ENCODE measurements at regions not wholly inside any gene's neighbourhood (a gene's known extent, or its start where the extent isn't known, plus 50 kb on each side); places are given as distances from the start of the nearest gene placed in this dataset.
A peak's percentile ranks its signal among the peaks of the same experiment; 100 is the strongest.

DNA sequence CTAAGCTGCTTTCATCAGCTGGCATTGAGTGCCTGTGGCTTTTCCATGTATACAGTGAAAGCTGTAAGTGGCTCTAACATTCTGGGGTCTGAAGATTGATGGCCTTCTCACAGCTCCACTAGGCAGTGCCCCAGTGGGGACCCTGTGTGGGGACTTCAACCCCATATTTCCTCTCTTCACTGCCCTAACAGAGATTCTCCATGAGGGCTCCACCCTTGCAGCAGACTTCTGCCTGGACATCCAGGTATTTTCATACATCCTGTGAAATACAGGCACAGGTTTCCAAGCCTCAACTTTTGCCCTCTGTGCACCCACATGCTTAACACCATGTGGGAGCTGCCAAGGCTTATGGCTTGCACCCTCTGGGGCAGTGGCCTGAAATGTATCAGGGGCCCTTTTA, 188.2 kb upstream of the SYT4 start:
- no peak for ATAC-seq (ENCODE audit: poor library complexity)
- intact Hi-C loops (cut with DNase I) = no loop called here

DNA sequence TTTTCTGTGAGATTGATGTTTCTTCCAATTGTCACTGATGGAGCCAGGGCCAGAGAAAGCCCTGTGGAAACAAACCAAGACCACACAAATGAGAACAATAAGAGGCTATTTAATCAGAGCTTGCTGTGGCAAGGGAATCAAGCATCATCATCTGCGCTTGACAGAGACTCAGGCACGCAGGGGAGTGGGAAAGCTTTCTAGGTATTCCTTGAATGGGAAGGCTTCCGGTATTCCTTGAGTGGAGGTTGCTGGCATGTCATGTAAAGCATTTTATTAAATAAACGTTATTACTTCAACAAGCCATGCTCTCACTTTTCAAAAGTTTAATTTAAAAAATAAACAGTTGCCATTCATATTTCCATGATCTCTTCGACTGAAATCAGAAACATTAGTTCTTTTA, 194.6 kb upstream of the SYT4 start:
- ATAC-seq (ENCODE audit: poor library complexity) (no peak), DNase-seq (no peak)
- intact Hi-C loops (cut with DNase I) = no loop called here

More for the DNA sequence above, 188.2 kb upstream of the SYT4 start:
- DNase-seq = no peak

DNA sequence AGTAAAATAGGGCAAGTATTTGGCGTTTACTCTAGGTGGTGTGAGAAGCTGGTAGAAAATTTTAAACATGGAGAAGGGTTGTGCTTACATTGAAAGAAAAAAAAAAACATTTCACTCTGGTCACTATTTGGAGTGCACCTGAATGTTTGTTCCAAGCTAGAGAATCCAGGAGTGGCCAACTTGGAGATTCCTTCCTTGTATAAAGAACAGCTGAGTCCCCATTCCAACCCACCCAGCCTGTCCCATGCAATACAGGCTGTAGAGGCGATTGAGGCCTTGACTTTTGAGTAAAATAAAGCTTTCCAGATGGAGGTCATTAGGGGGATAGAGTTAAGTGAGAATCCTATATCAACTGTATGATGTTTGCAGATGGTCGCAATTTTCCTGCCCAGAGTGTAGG, 203.8 kb upstream of the SYT4 start:
- no peak for ATAC-seq (ENCODE audit: poor library complexity)
- intact Hi-C loops (cut with DNase I) = no loop called here

DNA sequence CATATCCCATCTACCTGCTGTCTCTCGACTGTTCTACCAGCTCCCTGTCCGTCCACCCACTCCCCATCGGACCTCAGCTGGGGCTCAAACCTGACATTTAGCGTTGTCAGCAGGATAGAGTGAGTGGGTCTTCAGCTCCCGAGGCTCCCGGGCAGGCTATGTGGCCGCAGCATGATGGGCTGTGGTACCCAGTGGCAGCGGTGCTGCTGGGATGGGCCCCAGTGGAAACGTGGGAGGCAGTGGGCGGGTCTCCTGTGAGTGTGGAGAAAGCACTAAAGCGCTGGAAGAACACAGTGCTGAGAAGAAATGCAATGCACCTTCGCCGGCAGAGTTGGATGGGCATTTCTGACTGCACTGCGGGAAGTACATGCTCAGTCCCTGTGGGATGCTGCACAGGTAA, 204.8 kb upstream of the SYT4 start:
- ATAC-seq (ENCODE audit: poor library complexity) (no peak), DNase-seq (no peak)
- intact Hi-C loops (cut with DNase I) = no loop called here

More for the DNA sequence above, 203.8 kb upstream of the SYT4 start:
- DNase-seq = no peak

DNA sequence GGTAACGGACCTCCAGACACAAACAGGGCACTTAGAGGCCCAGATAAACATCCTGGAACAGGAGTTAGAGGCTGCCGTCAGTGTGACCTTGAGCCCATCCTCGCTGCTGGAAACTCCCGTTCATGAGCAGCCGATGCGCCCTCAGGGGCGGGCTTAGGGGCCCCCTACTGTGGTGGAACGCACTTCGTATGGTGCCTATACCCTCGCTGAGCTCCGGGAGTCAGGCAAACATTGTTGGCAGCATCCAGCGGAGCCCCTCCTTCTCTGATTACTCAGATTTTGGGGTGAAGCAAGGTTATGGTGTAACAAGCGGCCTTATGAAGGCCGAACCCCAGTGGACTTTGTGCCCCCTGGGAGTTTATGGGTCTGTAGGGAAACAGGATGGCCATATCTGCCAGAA, 205.3 kb upstream of the SYT4 start:
- ATAC-seq (ENCODE audit: poor library complexity) (no peak), DNase-seq (no peak)
- intact Hi-C loops (cut with DNase I) = no loop called here

DNA sequence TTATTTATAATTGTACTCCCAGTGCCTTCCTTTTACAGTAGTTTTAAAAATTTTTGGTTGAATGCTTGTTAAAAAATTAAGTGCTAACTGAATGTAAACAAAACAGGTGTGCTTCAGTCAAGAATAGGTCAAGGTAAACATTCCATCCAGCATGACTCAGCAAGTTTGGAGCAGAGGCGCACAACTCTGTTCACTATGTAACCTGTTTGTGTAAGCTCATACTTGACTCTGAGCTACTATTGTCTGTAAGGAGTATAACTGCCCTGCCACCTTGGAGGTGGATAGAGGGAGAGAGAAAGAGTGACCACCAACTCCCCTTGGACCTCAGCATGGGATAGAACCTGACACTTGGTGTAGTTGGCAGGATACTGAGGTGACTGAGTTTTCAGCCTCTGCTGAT, 207.4 kb upstream of the SYT4 start:
- no peak for ATAC-seq (ENCODE audit: poor library complexity)
- no peak for DNase-seq
- intact Hi-C loops (cut with DNase I) = no loop called here

DNA sequence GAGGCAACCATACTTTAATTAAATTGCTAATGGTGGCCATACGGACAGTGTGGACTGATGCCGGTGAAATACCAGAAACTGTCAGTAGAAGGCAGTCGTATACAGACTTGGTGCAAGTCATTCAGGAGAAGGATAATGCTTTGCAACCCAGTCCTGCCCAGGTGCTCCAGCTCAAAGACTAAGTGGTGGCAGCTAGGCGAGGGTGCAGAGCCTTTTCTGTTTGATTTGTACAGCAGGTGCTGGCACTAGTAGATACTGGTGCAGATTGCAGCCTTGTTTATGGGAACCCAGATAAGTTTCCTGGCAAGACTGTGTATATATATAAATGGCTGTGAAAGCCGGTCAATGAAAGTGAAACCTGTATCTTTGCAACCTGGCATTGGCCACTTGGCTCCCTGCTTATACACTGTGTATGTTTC, 208.3 kb upstream of the SYT4 start:
- DNase-seq (no peak), ATAC-seq (ENCODE audit: poor library complexity) (no peak)
- intact Hi-C loops (cut with DNase I) = no loop called here

DNA sequence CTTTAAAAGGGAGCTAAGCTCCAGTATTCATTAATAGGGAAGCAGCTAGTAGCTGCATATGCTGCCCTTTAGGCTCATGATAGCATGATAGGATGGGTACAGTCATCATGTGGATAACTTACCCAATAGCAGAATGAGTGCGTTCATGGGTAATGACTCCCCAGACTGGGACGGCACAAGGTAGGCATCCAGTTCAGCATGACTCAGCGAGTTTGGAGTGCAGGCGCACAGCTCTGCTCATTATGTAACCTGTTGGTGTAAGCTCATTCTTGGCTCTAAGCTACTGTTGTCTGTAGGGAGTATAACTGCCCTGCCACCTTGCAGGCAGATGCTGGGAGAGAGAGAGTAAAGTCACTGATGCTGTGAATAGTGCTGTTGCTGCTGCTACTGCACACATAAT, 209.2 kb upstream of the SYT4 start:
- no peak for ATAC-seq (ENCODE audit: poor library complexity)
- intact Hi-C loops (cut with DNase I) = no loop called here

DNA sequence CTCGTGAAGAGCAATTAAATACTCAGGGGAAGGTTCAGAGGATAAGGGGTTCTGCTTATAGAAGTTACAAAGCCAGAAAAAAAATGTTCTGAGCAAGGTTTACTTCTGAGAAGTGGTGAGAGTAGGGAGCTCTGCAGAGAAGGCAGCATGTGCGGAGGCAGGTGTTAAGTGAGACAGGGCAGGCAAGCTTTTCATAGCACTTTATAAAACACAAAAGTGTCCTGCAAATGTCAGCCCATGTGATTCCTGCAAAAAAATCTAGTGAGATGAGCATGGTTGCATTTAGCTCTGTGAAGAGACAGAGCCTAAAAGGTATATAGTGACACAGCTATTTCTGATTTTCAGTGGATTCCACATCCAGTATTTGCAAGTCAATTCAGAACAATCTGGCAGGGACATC, 223.8 kb upstream of the SYT4 start:
- ATAC-seq (ENCODE audit: poor library complexity) = no peak
- no peak for DNase-seq
- intact Hi-C loops (cut with DNase I) = no loop called here

More for the DNA sequence above, 209.2 kb upstream of the SYT4 start:
- no peak for DNase-seq

DNA sequence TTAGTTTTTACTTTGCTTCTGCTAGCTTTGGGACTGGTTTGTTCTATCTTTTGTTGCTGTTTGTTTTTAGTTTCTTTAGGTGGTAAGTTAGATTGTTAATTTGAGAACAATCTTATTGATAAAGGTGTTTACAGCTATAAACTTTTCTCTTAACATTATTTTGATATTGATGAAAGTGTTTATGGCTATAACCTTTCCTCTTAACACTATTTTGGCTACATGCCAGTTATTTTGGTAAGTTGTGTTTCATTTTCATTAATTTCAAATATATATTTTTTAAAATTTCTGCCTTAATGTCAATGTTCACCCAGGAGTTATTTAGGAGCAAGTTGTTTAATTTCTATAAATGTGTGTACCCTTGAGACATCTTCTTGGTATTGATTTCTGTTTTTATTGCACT, 229.6 kb upstream of the SYT4 start:
- intact Hi-C loops (cut with DNase I) = no loop called here
- ATAC-seq (ENCODE audit: poor library complexity) (no peak), DNase-seq (no peak)

DNA sequence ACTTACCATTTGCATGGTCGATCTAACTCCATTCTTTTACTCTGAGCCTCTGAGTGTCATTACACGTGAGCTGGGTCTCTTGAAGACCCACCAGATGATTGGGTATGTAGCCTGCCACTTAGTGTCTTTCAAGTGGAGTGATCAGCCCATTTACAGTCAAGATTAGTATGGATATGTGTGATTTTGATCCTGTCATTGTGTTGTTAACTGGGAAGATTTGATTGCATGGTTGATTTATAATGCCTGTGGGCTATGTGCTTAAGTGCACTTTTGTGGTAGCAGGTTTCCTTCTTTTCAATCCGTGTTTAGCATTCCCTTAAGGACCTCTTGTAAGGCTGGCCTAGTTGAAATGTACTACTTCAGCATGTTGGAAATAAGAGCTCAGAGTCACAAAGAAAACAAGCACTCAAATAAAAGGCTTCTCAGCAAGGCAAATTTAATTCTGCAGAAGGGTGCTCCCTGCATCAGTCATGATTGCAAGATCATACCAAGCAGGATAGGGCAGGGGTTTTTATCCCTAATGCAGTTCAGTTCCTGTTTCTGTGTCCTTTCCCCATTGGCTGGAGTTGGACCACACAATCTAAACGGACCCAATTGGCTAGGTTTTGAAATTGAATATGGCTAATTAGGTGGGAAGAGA, 230.7 kb upstream of the SYT4 start:
- DNase-seq (no peak), ATAC-seq (ENCODE audit: poor library complexity) (no peak)
- intact Hi-C loops (cut with DNase I) = no loop called here

DNA sequence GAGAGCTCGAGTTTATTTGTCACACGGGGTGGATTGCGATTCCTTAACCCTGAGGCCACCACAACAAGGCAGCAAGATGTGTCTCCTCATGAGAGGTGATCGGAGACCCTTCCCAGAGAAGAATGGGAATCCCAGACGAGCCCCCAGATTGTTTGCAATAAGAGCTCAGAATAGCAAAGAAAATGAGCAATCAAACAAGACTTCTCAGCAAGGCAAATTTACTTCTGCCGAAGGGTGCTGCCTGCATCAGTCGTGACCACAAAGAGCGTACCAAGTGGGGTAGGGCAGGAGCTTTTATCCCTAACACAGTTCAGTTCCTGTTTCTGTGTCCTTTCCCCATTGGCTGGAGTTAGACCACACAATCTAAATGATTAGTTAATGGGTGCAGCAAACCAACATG, 237.5 kb upstream of the SYT4 start:
- DNase-seq = no peak
- ATAC-seq (ENCODE audit: poor library complexity) = no peak
- intact Hi-C loops (cut with DNase I) = no loop called here

DNA sequence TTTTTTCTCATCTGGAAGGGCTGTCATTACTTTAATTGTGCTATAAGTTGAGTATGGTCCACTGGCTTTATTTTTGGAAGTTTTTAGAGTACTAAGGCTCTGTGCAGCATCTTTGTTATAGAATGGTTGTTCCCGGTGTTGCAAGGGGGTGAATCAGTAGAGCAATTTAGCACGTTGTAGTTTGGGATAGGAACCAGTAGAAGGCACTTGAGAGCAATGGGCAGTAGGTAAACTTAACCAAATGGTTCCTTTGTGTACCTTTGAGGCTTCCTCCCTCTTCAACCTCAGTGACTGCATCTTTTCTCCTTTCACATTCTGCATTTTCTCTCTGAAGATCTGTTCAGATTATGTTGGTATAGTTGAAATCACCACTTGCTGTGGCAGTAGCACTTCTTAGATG, 238.2 kb upstream of the SYT4 start:
- intact Hi-C loops (cut with DNase I) = no loop called here
- DNase-seq (no peak), ATAC-seq (ENCODE audit: poor library complexity) (no peak)

DNA sequence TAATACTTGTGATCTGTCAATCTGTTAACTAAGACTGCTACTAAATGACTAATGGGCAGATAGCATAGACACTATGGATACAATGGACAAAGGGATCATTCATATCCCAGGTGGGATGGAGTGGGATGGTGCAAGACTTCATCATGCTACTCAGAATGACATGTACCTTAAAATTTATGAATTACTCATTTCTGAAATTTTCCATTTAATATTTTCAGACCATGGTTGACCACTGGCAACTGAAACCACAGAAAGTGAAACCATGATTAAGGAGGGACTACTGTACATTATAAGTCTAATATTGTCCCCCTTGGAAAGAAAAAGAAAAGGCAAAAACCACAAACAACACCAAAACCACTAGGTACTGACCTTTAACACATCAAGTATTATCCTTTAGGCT, 247.0 kb upstream of the SYT4 start:
- intact Hi-C loops (cut with DNase I) = no loop called here
- DNase-seq (no peak), ATAC-seq (ENCODE audit: poor library complexity) (no peak)

DNA sequence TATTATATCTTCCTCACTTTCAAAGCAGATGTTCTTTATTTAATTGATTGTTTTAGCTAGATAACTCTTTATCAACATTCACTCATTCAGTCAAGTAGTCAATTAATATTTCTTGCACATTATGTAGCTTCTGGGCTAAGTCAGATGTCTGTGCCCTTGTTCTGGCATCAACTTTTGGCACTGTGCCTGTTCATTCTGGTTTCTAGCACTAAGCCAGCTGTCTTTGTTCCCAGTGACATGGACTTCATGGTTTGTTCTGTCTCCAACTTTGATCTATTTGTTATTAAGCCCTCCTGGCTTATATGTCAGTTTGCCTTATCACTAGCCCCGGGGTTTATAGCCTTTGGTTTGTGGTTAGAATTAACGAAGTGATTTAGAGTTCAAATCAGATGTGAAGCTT, 247.9 kb upstream of the SYT4 start:
- ATAC-seq (ENCODE audit: poor library complexity) (peak; percentile 72), DNase-seq (no peak)
- intact Hi-C loops (cut with DNase I) = no loop called here

DNA sequence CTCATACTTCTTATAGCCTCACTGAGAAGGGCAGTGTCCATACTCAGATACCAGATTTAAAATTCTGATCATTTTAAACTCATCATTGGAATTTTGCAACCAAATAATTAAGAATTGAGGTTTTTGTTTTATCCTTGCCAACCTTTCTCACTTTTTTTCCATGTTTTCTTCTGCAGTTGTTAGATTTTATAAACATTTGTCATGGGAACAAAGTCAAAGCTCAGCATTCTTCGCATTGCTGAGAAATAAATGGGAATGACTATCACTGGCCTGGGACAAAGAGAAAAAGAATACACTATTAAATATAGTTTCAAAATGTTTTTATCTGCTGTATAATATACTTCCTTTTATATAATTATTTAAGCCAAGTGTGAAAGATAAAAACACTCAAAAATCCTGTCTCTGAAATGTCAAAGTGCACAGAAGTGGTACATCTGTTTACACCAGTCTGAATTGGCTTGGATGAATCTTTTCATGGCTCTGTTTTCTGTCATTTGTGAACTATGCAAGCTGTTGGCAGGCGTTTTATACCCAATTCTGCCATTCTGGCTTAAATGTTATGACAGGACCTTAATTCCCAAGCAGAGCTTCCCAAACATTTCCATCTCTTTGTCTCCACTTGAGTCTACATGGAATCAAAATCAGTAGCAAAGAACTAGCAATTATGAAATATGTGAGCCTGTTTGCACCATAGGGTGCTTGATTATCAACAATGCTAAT, 249.3 kb upstream of the SYT4 start:
- intact Hi-C loops (cut with DNase I) = no loop called here
- DNase-seq (no peak), ATAC-seq (ENCODE audit: poor library complexity) (no peak)

DNA sequence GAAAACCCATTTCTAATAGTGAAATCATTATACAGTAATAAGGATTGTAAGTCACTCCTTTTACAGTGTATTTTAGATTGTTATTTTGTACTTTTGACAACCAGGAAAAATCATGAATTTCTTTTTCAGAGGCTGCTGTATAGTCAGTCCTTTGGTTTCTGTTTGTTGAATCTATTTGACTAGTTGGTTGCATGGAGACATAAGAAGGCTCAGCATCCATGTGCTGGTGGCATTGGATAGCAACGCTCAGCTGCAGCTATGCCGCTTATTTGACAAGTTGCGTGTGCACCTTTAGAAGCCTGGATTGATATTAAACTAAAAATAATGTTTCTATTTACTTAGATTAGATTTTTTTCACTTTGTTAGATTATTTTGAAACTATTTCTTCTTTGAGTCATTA, 254.1 kb upstream of the SYT4 start:
- ATAC-seq (ENCODE audit: poor library complexity) (no peak), DNase-seq (no peak)
- intact Hi-C loops (cut with DNase I) = no loop called here

DNA sequence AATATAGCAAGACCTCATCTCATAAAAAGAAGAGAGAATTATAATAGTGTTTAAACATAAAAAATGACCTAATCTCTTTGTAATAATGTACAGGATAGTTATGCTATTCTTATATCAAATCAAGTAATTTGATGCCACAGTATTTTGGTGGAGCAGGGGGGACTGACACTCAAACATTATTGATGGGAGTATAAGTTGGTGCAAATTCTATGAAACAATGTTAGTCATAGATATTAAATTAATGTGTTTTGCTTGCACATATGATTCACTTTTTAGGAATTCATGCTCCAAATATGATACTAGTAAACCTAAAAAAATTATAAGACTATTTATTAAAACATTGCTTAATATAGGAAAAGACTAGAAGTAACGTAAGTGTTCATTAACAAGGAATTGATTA, 256.1 kb upstream of the SYT4 start:
- ATAC-seq (ENCODE audit: poor library complexity) (no peak), DNase-seq (no peak)
- intact Hi-C loops (cut with DNase I) = no loop called here

DNA sequence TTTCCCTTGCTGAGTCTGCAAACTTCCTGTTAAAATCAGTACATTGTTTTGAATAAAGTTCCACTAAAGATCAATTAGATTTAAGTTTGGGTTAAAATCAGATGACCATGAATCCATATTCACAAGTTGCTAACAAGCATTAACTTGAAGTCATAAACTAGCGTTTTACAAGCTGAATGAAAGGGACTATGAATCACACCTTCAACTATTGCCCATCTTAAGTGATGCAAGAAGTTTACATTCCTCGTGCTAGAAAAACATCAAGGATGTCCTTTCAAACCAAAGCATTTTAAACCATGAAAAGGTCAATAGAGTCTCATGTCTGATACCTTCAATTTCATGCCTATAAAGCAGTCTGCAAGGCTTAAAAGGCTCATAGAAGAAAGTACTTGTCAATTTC, 257.2 kb upstream of the SYT4 start:
- intact Hi-C loops (cut with DNase I) = no loop called here
- DNase-seq = no peak
- no peak for ATAC-seq (ENCODE audit: poor library complexity)

DNA sequence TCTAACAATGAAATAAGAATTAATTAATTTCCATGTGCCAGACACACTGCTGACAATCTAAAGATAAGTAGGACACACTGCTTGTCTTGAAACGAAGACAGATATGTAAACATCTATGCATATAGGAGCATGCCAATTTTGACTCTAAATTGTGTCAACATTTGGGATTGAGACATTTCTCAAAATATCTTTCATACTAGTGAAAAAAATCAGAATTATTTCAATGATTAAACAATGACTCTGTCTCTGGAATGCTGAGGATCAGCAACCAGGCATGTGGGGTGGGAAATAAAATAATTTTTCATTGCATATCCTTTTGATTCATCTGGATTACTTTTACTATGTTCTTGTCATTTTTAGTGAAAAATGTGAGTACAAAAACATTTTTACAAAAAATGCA, 262.6 kb upstream of the SYT4 start:
- no peak for DNase-seq
- intact Hi-C loops (cut with DNase I) = no loop called here
- ATAC-seq (ENCODE audit: poor library complexity) = no peak

DNA sequence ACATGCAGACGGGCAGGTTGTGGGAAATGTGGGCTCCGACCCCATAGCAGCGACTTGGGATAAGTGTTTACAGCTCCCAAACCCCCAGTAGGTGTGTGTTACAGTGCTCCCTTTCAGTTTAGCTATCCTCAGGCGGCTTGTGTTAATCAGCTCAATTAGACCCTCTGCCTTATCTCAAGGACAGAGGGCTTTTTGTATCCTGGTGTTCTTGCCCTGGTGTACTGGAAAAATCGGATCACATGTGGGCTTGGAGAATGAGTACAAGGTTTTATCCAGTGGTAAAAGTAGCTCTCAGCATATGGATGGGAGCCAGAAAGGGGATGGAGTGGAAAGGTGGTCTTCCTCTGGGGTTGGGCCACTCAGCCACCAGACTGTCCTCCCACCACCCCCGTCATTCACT, 264.7 kb upstream of the SYT4 start:
- no peak for ATAC-seq (ENCODE audit: poor library complexity)
- DNase-seq = no peak
- intact Hi-C loops (cut with DNase I) = no loop called here

Measured in Right ventricle myocardium superior (tissue), 1 donor.